ENCODE measurements at regions not wholly inside any gene's neighbourhood (a gene's known extent, or its start where the extent isn't known, plus 50 kb on each side); places are given as distances from the start of the nearest gene placed in this dataset.

DNA sequence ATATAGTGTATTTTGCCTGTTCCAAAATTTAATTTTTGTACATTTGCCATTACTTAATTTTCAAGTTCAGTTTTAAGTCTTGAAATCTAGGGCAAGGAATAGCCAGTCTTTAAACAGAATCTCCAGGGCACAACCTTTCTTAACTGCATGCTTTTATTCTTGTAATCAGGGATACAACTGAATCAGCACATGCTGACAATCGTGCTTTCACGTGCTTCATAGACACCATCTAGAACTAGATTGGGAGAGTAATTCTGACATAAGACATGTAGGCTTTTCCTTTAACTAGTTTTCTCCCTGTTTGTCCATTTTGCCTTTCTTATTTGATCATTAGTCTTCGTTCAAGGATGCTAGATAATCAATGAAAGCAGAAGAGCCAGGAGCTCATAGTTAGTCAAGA is 650.4 kb upstream of the CADM2 start:
- TF ChIP-seq POLR2A (IDR thresholded peaks at IDR 0.05) = no peak
- no peak for TF ChIP-seq CTCF (IDR thresholded peaks at IDR 0.05)

All from body of pancreas (tissue), 4 donors.